T-helper 1 cell treated with Interleukin-12 subunit alpha and Interleukin-12 subunit beta and Interleukin-4 antibody, amounts not matched to agents 30 ng/mL and 1 ng/mL, for 36 hours (primary cell): ENCODE measurements at regions not wholly inside any gene's neighbourhood (a gene's known extent, or its start where the extent isn't known, plus 50 kb on each side); places are given as distances from the start of the nearest gene placed in this dataset.

Experiments used
- intact Hi-C: fragments of 100-400 bp; cut with micrococcal nuclease; formaldehyde crosslinking; loops from one replicate; pipeline ENCODE4 v1.15.1; 2024

GRCh38 chr18:5091741-5092140 lies 105.3 kb downstream of the AKAIN1 start:
- intact Hi-C loops = no loop called here

- intact Hi-C loops = no loop called here
Measured at GRCh38 chr18:5075297-5075696, 121.8 kb downstream of the AKAIN1 start.

GRCh38 chr18:5073026-5073944 lies 123.8 kb downstream of the AKAIN1 start:
- intact Hi-C loops = loop anchor here (1.0 to 5.0 kb wide), 3 partner anchors 164 to 1813 kb away; no protein-coding TSS in a partner anchor

- intact Hi-C loops = no loop called here
Measured at GRCh38 chr18:5068851-5069250, 128.2 kb downstream of the AKAIN1 start.

- intact Hi-C loops = no loop called here
Measured at GRCh38 chr18:5066380-5066977, 130.6 kb downstream of the AKAIN1 start.

GRCh38 chr18:5065615-5066014 lies 131.4 kb downstream of the AKAIN1 start:
- intact Hi-C loops = no loop called here

GRCh38 chr18:5064841-5065370 lies 132.2 kb downstream of the AKAIN1 start:
- intact Hi-C loops = no loop called here

GRCh38 chr18:5061785-5062184 lies 135.3 kb downstream of the AKAIN1 start:
- intact Hi-C loops = no loop called here

- intact Hi-C loops = no loop called here
Measured at GRCh38 chr18:5060543-5060942, 136.5 kb downstream of the AKAIN1 start.

DNA sequence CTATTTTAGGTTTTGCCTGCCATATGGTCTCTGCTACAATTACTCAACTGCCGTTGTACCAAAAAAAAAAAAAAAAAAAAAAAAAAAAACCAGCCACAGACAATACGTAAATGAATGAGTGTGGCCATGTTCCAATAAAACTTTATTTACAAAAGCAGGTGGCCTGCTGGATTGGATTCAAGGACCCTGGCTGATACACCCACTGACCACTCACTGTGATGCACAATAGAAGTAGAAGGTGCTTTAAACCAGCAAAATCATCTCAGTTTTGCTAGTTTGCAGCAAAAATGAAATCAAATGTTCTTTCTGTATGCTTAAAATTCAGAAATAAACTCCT lies 137.4 kb downstream of the AKAIN1 start:
- intact Hi-C loops = loop anchor here (10.0 kb wide), 1 partner anchor 235 kb away; the partner anchor contains the start of gene ZBTB14

GRCh38 chr18:5058768-5059695 lies 138.0 kb downstream of the AKAIN1 start:
- intact Hi-C loops = loop anchor here (10.0 kb wide), 1 partner anchor 236 kb away; the partner anchor contains the start of gene ZBTB14

DNA sequence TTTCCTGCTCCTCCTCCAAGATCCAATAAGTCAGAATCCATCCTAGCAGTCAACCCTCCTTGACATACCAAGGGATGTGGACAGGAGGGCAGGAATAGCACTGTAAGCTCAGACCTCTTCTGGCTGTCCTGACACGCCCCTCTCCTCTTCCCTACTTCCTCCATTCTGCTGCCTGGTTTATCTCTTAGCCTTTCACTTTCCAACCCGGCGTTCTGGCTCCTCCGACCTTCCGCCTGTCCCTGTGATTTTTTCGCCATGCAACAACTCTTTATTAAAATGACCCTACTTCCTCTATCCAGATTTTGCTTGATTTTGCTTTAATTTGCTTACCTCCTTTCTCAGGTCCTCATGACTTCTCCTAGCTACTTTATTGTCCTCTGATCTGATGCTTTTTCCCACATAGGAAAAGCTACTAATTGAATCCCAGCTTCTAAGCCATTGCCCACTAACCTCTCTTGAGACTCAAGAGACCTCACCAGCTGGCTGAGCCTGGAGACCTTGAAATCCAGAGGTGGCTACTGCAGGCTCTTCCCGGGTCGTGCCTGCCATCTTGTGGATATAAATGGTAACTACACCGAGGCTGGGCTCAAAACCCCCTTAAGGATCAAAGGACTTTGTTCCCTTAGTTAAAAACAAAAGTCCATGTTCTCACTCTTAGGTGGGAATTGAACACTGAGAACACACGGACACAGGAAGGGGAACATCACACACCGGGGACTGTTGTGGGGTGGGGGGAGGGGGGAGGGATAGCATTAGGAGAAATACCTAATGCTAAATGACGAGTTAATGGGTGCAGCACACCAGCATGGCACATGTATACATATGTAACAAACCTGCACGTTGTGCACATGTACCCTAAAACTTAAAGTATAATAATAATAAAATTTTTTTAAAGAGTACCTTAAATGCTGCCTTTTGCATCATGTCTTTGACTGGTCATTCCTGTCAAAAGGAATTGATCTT lies 139.4 kb downstream of the AKAIN1 start:
- intact Hi-C loops = loop anchor here (1.0 to 10.0 kb wide), 2 partner anchors 237 to 1286 kb away; partner anchors contain the start of gene ZBTB14

DNA sequence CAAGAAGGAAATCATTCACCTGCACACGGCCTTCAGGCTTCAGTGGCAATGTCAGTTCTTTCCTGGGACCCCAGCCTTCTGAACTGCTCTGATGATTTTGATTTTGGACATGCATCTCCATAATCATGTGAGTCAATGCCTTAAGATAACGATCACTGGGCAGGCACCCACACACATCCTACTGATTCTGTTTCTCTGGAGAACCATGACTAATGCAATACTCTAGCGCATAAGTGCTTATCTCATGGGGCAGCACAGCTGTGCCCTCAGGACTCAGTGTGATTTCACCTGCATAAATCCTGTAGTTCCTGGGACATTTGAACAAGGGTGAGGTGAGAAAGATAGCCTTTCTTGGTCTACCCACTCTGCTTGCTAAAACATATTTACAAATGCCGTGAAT lies 144.6 kb downstream of the AKAIN1 start:
- intact Hi-C loops = loop anchor here (10.0 kb wide), 1 partner anchor 242 kb away; the partner anchor contains the start of gene ZBTB14

DNA sequence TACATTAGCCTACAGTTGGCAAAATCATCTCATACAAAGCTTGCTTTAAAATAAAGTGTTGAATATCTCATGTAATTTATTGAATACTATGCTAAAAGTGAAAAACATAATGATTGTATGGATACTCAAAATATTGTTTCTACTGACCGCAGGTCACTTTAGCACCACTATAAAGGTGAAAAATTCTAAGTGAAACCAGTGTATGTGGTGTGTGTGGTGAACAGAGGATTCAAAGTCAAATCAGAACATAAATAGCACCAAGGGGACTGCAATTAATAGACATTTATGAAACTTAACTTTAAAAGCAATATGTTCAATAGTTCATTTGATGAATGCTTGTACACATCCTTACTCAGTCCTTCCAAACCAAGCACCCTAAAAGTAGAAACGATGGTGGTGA lies 145.8 kb downstream of the AKAIN1 start:
- intact Hi-C loops = loop anchor here (10.0 kb wide), 1 partner anchor 244 kb away; the partner anchor contains the start of gene ZBTB14

DNA sequence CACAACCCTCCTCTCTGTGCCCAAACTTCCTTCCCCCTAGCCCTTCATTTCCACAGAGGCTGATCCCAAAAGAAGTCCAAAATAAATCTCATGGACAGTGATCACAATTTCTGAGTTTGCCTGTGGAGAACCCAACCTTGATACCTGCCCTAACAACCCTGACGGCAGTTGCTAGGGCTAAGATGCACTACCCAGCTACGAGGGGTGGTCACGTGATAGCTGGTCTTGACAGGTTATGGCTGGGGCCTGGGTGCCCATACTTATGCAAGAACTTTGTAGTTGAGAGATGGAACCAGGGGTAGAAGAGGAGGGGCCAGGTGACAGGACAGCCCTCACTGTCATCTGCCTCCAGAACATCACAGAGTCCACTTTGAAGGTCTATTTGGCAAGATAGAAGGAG lies 147.9 kb downstream of the AKAIN1 start:
- intact Hi-C loops = no loop called here

GRCh38 chr18:5040476-5040875 lies 156.6 kb downstream of the AKAIN1 start:
- intact Hi-C loops = no loop called here

DNA sequence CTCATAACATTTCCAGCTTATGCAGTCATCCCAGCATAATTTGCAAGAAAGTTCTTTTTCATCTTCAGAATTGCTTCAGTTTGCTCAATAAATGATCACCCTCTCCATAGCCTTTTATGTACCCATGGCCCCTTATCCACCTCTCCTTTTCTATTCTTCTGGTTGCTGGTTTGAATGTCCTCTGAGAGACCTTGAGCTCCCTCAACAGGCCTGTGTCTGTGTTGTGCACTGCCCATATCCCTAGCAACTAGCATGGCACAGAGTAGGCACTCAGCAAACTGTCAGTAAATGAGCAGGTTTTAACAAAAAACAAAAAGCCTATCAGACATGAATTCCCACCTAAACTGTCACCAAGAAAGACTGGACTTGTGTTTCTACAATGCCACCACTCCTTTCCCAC lies 160.5 kb downstream of the AKAIN1 start:
- intact Hi-C loops = no loop called here

DNA sequence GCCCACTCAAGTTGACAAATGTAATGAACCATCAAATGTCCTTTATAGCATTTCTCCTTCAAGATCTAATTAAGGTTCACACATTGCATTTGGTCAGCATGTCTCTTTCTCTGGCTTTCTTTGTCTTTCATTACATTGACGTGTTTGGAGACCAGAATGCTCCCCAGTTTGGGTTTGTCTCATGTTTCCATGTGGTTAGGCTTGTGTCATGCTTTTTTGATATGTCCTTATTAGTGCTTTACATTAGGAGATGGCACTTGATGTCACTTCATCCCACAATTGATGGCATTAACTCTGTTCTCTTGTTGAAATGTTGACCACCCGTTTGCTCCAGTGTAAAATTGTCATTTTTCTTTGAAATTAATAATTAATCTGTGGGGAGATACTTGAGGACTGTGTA lies 165.8 kb downstream of the AKAIN1 start:
- intact Hi-C loops = no loop called here

DNA sequence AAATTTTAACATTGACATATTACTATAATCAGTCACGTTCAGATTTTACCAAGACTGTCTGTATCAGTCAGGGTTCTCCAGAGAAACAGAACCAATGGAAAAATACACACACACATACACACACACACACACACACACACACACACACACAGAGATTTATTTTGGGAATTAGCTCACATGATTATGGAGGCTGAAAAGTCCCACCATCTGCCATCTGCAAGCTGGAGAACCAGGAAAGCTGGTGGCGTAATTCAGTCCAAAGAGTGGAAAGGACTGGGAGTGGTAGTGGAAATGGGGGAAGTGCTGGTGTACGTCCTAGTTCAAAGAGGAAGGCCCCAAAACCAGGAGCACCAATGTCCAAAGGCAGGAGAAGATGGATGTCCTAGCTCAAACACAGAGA lies 166.4 kb downstream of the AKAIN1 start:
- intact Hi-C loops = no loop called here

DNA sequence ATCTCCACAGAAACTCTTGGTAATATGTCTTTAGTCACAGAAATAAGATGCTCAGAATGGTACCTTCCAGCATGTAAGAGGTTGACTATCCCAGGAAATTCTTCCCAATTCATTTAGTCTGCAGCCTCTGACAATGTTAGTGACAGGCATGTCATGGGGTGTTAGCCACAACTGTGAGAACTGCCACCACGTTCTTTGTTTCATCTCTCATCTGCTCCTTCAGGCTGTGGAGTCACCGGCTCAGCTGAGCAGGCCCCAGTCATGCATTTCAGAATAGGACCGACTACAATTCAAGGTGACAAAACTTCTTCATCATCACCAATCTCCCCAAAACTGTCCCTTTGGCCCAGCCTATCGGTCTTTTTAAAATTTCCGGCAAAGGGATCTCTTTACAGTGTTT lies 167.5 kb downstream of the AKAIN1 start:
- intact Hi-C loops = no loop called here
